Transverse colon (tissue), 4 donors: ENCODE measurements at regions not wholly inside any gene's neighbourhood (a gene's known extent, or its start where the extent isn't known, plus 50 kb on each side); places are given as distances from the start of the nearest gene placed in this dataset.

ENCODE experiments used
- DNase-seq: peaks from one replicate; pipeline ENCODE4 v3.0.0-alpha.2; 2019
- H3K27ac ChIP-seq, 4 donors: fragments of 200-600 bp; sonication (generic); 2 replicates each; pipeline ENCODE4 v1.5.1; 2016 to 2018; ENCODE audit warnings: inconsistent platforms in 4 of 4
- H3K27me3 ChIP-seq: fragments of 200-600 bp; sonication (generic); 2 replicates; pipeline ENCODE4 v1.5.1; 2017; ENCODE audit warnings: inconsistent platforms
- H3K36me3 ChIP-seq, 4 donors: fragments of 200-600 bp; sonication (generic); 2 replicates each; pipeline ENCODE4 v1.5.1; 2017 to 2019; ENCODE audit warnings: inconsistent platforms in 4 of 4
- H3K4me1 ChIP-seq, 4 donors: fragments of 200-600 bp; sonication (generic); 2 replicates each; pipeline ENCODE4 v1.5.1; 2017 to 2020; ENCODE audit warnings: inconsistent platforms in 4 of 4
- H3K4me3 ChIP-seq, 4 donors: fragments of 200-600 bp; sonication (generic); 1 replicate in 1 of 4; 2 replicates in 3 of 4; pipeline versions ENCODE4 v1.5.1 to v1.6.1; 2017 to 2019; ENCODE audit warnings: inconsistent platforms in 4 of 4
- H3K9me3 ChIP-seq, 2 donors: fragments of 200-600 bp; sonication (generic); 2 replicates each; pipeline ENCODE4 v1.5.1; 2017 to 2019; ENCODE audit warnings: inconsistent platforms in 2 of 2
- EP300 ChIP-seq: sonication (generic); formaldehyde crosslinking; IDR thresholded peaks from one replicate; pipeline ENCODE4 v1.6.1; 2017; ENCODE audit warnings: antibody characterized with exemption, low read depth
- POLR2A ChIP-seq: fragments of 450-650 bp; IDR thresholded peaks from one replicate; pipeline ENCODE4 v1.6.1; 2016; ENCODE audit warnings: antibody characterized with exemption, mild to moderate bottlenecking, moderate library complexity
- POLR2AphosphoS5 ChIP-seq, 3 donors: sonication (generic); formaldehyde crosslinking; IDR thresholded peaks; one replicate each; pipeline ENCODE4 v1.6.1; 2016; ENCODE audit warnings: antibody characterized with exemption in 3 of 3
- WGBS, 2 donors: methylation state at CpG; one replicate each; pipeline ENCODE4 v1.1.5; 2018; ENCODE audit warnings: low coverage in 1 of 2; 5-methylcytosine and 5-hydroxymethylcytosine counted together
- in situ Hi-C, 4 donors: fragments of 200-750 bp; cut with MboI; loops; one replicate each; pipeline versions ENCODE4 v1.15.0 to v1.15.1; 2017; ENCODE audit warnings: low sequenced_read_pairs in 3 of 4, low pct_ligation_motif_present in 1 of 4, low pct_unique_long_range_greater_than_20kb in 1 of 4
- intact Hi-C: fragments of 100-400 bp; cut with DNase I; formaldehyde crosslinking; loops from one replicate; pipeline ENCODE4 v1.15.1; 2023; ENCODE audit warnings: low total_unique reads
- TF ChIP-seq, protein P1 (sequence below), 5 experiments: fragments of 200-600 bp in 3 of 5; fragments of 450-650 bp in 2 of 5; sonication (generic) in 3 of 5; IDR thresholded peaks; 1 replicate in 2 of 5; 2 replicates in 3 of 5; pipeline ENCODE4 v1.5.1; 2016 to 2017; ENCODE audit warnings: antibody characterized with exemption in 5 of 5, inconsistent platforms in 3 of 5, mild to moderate bottlenecking in 2 of 5, moderate library complexity in 1 of 5

- DNase-seq, result no peak
- Histone ChIP-seq H3K9me3 (no peaks in the 10 kb centered on the region), H3K36me3 (no peaks in the 10 kb centered on the region), H3K27ac (no peak overlapping the region), H3K27me3 (no peaks in the 10 kb centered on the region), H3K4me3 (no peak overlapping the region), H3K4me1 (no peaks in the 10 kb centered on the region)
- intact Hi-C loops, result no loop called here
- in situ Hi-C loops, result no loop called here
- 0 to 30% methylated on average over 1 to 2 of the region's 2 CpGs for WGBS, 2 donors
- no peak for TF ChIP-seq POLR2A
- no peak for TF ChIP-seq EP300
- TF ChIP-seq, protein P1, sequence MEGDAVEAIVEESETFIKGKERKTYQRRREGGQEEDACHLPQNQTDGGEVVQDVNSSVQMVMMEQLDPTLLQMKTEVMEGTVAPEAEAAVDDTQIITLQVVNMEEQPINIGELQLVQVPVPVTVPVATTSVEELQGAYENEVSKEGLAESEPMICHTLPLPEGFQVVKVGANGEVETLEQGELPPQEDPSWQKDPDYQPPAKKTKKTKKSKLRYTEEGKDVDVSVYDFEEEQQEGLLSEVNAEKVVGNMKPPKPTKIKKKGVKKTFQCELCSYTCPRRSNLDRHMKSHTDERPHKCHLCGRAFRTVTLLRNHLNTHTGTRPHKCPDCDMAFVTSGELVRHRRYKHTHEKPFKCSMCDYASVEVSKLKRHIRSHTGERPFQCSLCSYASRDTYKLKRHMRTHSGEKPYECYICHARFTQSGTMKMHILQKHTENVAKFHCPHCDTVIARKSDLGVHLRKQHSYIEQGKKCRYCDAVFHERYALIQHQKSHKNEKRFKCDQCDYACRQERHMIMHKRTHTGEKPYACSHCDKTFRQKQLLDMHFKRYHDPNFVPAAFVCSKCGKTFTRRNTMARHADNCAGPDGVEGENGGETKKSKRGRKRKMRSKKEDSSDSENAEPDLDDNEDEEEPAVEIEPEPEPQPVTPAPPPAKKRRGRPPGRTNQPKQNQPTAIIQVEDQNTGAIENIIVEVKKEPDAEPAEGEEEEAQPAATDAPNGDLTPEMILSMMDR (IDR thresholded peaks at IDR 0.05), result no peak
Observed at GRCh38 chrX:4253092-4253491, 539.6 kb upstream of the PRKX start.

DNA sequence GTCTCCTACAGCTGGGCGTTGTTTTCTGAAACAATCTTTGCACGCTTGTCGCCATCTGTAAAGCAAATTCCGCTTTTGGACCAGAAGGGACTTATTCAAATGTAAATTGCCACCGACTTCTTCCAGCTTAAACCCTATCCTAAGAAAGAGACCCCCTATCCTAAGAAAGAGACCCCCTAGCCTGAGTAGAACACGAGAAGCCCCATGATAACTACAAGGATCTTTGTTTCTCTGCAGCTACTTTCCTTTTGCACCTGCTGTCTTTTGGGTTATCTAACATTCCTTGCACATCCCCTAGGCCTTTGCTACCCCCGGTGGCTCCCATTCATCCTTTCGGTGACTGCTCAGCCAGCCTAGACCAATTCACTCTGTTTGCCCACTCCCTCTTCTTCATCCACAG is 536.0 kb upstream of the PRKX start:
- Histone ChIP-seq H3K9me3 (no peaks in the 10 kb centered on the region), H3K27ac (no peak overlapping the region), H3K4me1 (no peaks in the 10 kb centered on the region), H3K4me3 (no peak overlapping the region), H3K36me3 (no peaks in the 10 kb centered on the region), H3K27me3 (no peaks in the 10 kb centered on the region)
- WGBS, 2 donors, result 40 to 69% methylated on average over 2 to 8 of the region's 8 CpGs
- intact Hi-C loops, result no loop called here
- DNase-seq, result no peak
- TF ChIP-seq POLR2AphosphoS5 (IDR thresholded peaks at IDR 0.05), result no peak
- TF ChIP-seq POLR2A, result no peak
- no peak for TF ChIP-seq EP300
- TF ChIP-seq, protein P1 (IDR thresholded peaks at IDR 0.05), result no peak
- in situ Hi-C loops, result no loop called here

DNA sequence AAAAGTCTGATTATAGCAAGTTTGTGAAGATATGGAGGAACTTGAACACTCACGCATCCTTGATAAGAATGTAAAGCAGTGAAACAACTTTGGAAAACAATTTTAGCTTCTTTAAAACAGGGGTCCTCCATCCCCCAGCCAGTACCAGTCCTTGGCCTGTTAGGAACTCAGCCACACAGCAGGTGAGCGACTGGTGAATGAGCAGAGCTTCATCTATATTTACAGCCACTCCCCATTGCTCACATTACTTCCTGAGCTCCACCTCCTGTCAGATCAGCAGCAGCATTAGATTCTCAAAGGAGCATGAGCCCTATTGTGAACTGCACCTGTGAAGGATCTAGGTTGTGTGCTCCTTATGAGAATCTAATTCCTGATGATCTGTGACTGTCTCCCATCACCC is 530.3 kb upstream of the PRKX start:
- H3K9me3 ChIP-seq, result no peaks in the 10 kb centered on the region
- in situ Hi-C loops, result no loop called here
- DNase-seq, result no peak
- no peaks in the 10 kb centered on the region for H3K36me3 ChIP-seq
- no peak overlapping the region for H3K27ac ChIP-seq
- TF ChIP-seq POLR2A, result no peak
- TF ChIP-seq EP300, result no peak
- intact Hi-C loops, result no loop called here
- WGBS, 2 donors, result 25 to 32% methylated on average over 2 of the region's 2 CpGs
- no peaks in the 10 kb centered on the region for H3K4me1 ChIP-seq
- H3K4me3 ChIP-seq, result no peak overlapping the region
- no peaks in the 10 kb centered on the region for H3K27me3 ChIP-seq

DNA sequence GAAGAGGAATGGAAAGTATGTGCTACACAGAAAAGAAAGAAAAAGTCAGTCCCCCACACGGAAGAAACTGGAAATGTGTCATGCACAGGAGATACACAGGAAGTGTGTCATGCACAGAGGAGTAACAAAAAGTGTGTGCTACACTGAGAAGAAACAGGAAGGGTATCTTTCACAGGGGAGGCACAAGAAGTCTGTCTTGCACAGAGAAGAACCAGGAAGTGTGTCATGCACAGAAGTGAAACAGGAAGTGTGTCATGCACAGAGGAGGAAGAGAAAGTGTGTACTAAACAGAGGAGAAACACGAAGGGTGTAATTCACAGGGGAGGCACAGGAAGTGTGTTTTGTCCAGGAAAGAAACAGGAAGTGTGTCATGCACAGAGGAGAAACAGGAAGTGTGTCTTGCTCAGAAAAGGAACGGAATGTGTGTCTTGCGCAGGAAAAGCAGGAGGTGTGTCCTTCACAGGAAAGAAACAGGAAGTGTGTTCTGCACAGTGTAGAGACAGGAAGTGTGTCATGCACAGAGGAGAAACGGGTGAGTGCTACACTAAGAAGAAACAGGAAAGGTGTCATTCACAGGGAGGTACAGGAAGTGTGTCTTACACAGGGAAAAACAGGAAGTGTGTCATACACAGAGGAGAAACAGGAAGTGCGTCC is 527.2 kb upstream of the PRKX start:
- 33 to 59% methylated on average over 1 to 6 of the region's 6 CpGs for WGBS, 2 donors
- Histone ChIP-seq H3K4me1 (no peaks in the 10 kb centered on the region), H3K36me3 (no peaks in the 10 kb centered on the region), H3K27ac (no peak overlapping the region), H3K27me3 (no peaks in the 10 kb centered on the region), H3K4me3 (no peak overlapping the region), H3K9me3 (no peaks in the 10 kb centered on the region)
- TF ChIP-seq, protein P1 (IDR thresholded peaks at IDR 0.05), result no peak
- TF ChIP-seq POLR2AphosphoS5 (IDR thresholded peaks at IDR 0.05) (no peak), POLR2A (no peak), EP300 (no peak)
- no peak for DNase-seq
- intact Hi-C loops, result no loop called here
- in situ Hi-C loops, result no loop called here
